HL-60/S4 (cell line): ENCODE measurements at regions not wholly inside any gene's neighbourhood (a gene's known extent, or its start where the extent isn't known, plus 50 kb on each side); places are given as distances from the start of the nearest gene placed in this dataset.
"Not testable (repeated sequence)": the region's sequence is repeated elsewhere in the genome, so short reads cannot be mapped to it uniquely, and the experiment has no call there.

Source experiments
- in situ Hi-C: fragments of 300-500 bp; cut with MboI; formaldehyde crosslinking; loops from 2 replicates; pipeline ENCODE4 v1.14.3; 2022; ENCODE audit warnings: low sequenced_read_pairs

GRCh38 chr2:121064186-121064585 lies 220.8 kb downstream of the TFCP2L1 start:
- in situ Hi-C loops: no loop called here

- in situ Hi-C loops: no loop called here
Observed at GRCh38 chr2:121065239-121065638, 219.8 kb downstream of the TFCP2L1 start.

GRCh38 chr2:121066526-121066925 lies 218.5 kb downstream of the TFCP2L1 start:
- in situ Hi-C loops: no loop called here

- in situ Hi-C loops: no loop called here
Observed at GRCh38 chr2:121068851-121069250, 216.2 kb downstream of the TFCP2L1 start.

GRCh38 chr2:121069434-121069969 lies 215.5 kb downstream of the TFCP2L1 start:
- in situ Hi-C loops: no loop called here

GRCh38 chr2:121070061-121070460 lies 214.9 kb downstream of the TFCP2L1 start:
- in situ Hi-C loops: not testable (repeated sequence)

GRCh38 chr2:121071034-121071504 lies 213.9 kb downstream of the TFCP2L1 start:
- in situ Hi-C loops: no loop called here

- in situ Hi-C loops: no loop called here
Observed at GRCh38 chr2:121072784-121073183, 212.2 kb downstream of the TFCP2L1 start.

- in situ Hi-C loops: no loop called here
Observed at GRCh38 chr2:121073320-121074210, 211.4 kb downstream of the TFCP2L1 start.

- in situ Hi-C loops: no loop called here
Observed at GRCh38 chr2:121074293-121074932, 210.6 kb downstream of the TFCP2L1 start.

GRCh38 chr2:121075006-121075551 lies 209.9 kb downstream of the TFCP2L1 start:
- in situ Hi-C loops: loop anchor here (25.0 kb wide), 1 partner anchor 637 kb away; no protein-coding TSS in a partner anchor

- in situ Hi-C loops: loop anchor here (25.0 kb wide), 1 partner anchor 636 kb away; no protein-coding TSS in a partner anchor
Observed at GRCh38 chr2:121075641-121076497, 209.1 kb downstream of the TFCP2L1 start.

- in situ Hi-C loops: loop anchor here (25.0 kb wide), 1 partner anchor 636 kb away; no protein-coding TSS in a partner anchor
Observed at GRCh38 chr2:121076498-121076820, 208.5 kb downstream of the TFCP2L1 start.

GRCh38 chr2:121076885-121077549 lies 208.0 kb downstream of the TFCP2L1 start:
- in situ Hi-C loops: loop anchor here (25.0 kb wide), 1 partner anchor 635 kb away; no protein-coding TSS in a partner anchor

- in situ Hi-C loops: loop anchor here (25.0 kb wide), 1 partner anchor 633 kb away; no protein-coding TSS in a partner anchor
Observed at GRCh38 chr2:121078899-121079298, 206.1 kb downstream of the TFCP2L1 start.

GRCh38 chr2:121080013-121080772 lies 204.8 kb downstream of the TFCP2L1 start:
- in situ Hi-C loops: loop anchor here (25.0 kb wide), 1 partner anchor 632 kb away; no protein-coding TSS in a partner anchor

GRCh38 chr2:121081701-121082100 lies 203.3 kb downstream of the TFCP2L1 start:
- in situ Hi-C loops: loop anchor here (25.0 kb wide), 1 partner anchor 631 kb away; no protein-coding TSS in a partner anchor

- in situ Hi-C loops: loop anchor here (25.0 kb wide), 1 partner anchor 630 kb away; no protein-coding TSS in a partner anchor
Observed at GRCh38 chr2:121082191-121082590, 202.8 kb downstream of the TFCP2L1 start.
